Naive thymus-derived CD4-positive, alpha-beta T cell (primary cell): ENCODE measurements at regions not wholly inside any gene's neighbourhood (a gene's known extent, or its start where the extent isn't known, plus 50 kb on each side); places are given as distances from the start of the nearest gene placed in this dataset.

Source experiments
- ATAC-seq: fragments of 150-1000 bp; cut with Tn5 transposase; 2 replicates; pipeline ENCODE4 v1.10.0; 2021; ENCODE audit warnings: mild to moderate bottlenecking, moderate library complexity
- CTCF ChIA-PET: fragments of 350-600 bp; sonication (Branson Sonifier 250); formaldehyde crosslinking; loops from one replicate; lab custom pipeline; 2021; ENCODE audit warnings: antibody characterized with exemption; lab: Charles Lee
- POLR2A ChIA-PET: fragments of 350-600 bp; sonication (Branson Sonifier 250); formaldehyde crosslinking; loops from one replicate; lab custom pipeline; 2021; ENCODE audit warnings: antibody characterized with exemption, inconsistent platforms; lab: Charles Lee
- DNase-seq, 9 donors: peaks; one replicate each; pipeline versions ENCODE4 v3.0.0 to v3.0.0-alpha.2; 2020 to 2022; ENCODE audit warnings: mixed read lengths in 1 of 9
- H3K27ac ChIP-seq: one replicate; pipeline ENCODE4 v1.7.0; 2013; ENCODE audit warnings: mild to moderate bottlenecking, low read depth, low read length, moderate library complexity
- H3K27me3 ChIP-seq, 2 donors: one replicate each; pipeline ENCODE4 v1.7.0; 2013; ENCODE audit warnings: low read length in 2 of 2, mild to moderate bottlenecking in 2 of 2, moderate library complexity in 2 of 2; ENCODE audit not compliant: control insufficient read depth in 2 of 2, insufficient read depth in 2 of 2
- H3K36me3 ChIP-seq, 3 experiments: 1 replicate in 2 of 3; 2 replicates in 1 of 3; pipeline ENCODE4 v1.7.0; 2013; ENCODE audit warnings: low read length in 3 of 3, mild to moderate bottlenecking in 3 of 3, moderate library complexity in 1 of 3; ENCODE audit not compliant: insufficient read depth in 3 of 3, control insufficient read depth in 2 of 3
- H3K4me1 ChIP-seq, 2 donors: one replicate each; pipeline ENCODE4 v1.7.0; 2013; ENCODE audit warnings: low read length in 2 of 2, mild to moderate bottlenecking in 2 of 2, moderate library complexity in 1 of 2; ENCODE audit not compliant: control insufficient read depth in 2 of 2, insufficient read depth in 2 of 2
- H3K4me3 ChIP-seq: 2 replicates; pipeline ENCODE4 v1.7.0; 2013; ENCODE audit warnings: mild to moderate bottlenecking, low read length
- H3K9me3 ChIP-seq, 3 experiments: 1 replicate in 2 of 3; 2 replicates in 1 of 3; pipeline ENCODE4 v1.7.0; 2013; ENCODE audit warnings: low read length in 3 of 3; ENCODE audit not compliant: control insufficient read depth in 2 of 3
- H3K27ac Mint-ChIP-seq, 9 donors: one replicate each; pipeline ENCODE4 v1.8.0; 2020 to 2022; ENCODE audit warnings: mixed read lengths in 9 of 9, mild to moderate bottlenecking in 8 of 9, moderate library complexity in 5 of 9, inconsistent platforms in 2 of 9
- H3K27me3 Mint-ChIP-seq, 5 donors: one replicate each; pipeline ENCODE4 v1.8.0; 2021 to 2022; ENCODE audit warnings: mixed read lengths in 5 of 5, mild to moderate bottlenecking in 1 of 5
- H3K36me3 Mint-ChIP-seq, 5 donors: one replicate each; pipeline ENCODE4 v1.8.0; 2020 to 2022; ENCODE audit warnings: mixed read lengths in 5 of 5, mild to moderate bottlenecking in 3 of 5, inconsistent platforms in 1 of 5
- H3K4me1 Mint-ChIP-seq, 7 donors: one replicate each; pipeline ENCODE4 v1.8.0; 2020 to 2022; ENCODE audit warnings: mixed read lengths in 7 of 7, mild to moderate bottlenecking in 3 of 7, inconsistent platforms in 1 of 7
- H3K4me3 Mint-ChIP-seq, 10 donors: one replicate each; pipeline ENCODE4 v1.8.0; 2020 to 2022; ENCODE audit warnings: mild to moderate bottlenecking in 10 of 10, mixed read lengths in 10 of 10, moderate library complexity in 6 of 10, inconsistent platforms in 2 of 10
- H3K9me3 Mint-ChIP-seq, 11 donors: one replicate each; pipeline ENCODE4 v1.8.0; 2020 to 2022; ENCODE audit warnings: mixed read lengths in 11 of 11, mild to moderate bottlenecking in 4 of 11, inconsistent platforms in 1 of 11, moderate library complexity in 1 of 11
- intact Hi-C, 2 donors: fragments of 100-400 bp; cut with micrococcal nuclease; formaldehyde crosslinking; loops; one replicate each; pipeline ENCODE4 v1.15.1; 2023

DNA sequence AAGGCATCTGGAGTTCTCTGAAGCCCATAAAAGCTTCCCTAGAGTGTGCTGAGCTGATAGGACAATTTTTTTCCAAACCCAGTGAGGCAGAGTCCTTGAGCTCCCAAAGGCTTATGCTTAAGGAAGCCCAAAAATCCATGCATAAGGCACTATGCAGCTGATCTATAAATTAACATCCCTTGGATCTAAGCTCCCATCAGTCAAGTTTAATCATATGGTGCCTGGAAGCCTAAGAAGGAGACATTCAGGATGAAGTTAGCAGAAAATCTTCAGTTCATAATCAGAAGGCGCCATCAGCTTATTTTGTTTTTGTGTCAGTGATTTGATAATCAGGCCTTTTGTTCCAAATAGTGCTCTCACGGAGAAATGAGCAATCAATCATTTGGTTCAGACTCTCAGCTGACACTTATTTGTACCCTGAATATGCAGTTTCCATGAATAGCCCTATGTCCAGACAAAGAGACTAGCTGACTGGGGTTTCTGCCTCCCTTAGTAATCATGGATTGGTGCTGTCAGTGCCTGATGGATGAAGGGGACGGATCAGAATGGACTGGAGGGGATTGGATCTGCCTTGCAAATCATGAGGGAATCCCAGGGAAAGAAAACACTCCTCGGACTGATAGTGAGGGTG is 464.8 kb upstream of the RGPD4 start:
- DNase-seq (no peak), ATAC-seq (no peak)
- ChIA-PET CTCF (no interaction called here), POLR2A (no interaction called here)
- intact Hi-C loops = no loop called here
- no peaks in the 10 kb centered on the region for H3K4me1 Mint-ChIP-seq
- H3K4me3 ChIP-seq = no peak overlapping the region
- no peaks in the 10 kb centered on the region for H3K36me3 ChIP-seq
- H3K36me3 Mint-ChIP-seq = no peaks in the 10 kb centered on the region
- H3K9me3 ChIP-seq = no peaks in the 10 kb centered on the region
- H3K27me3 Mint-ChIP-seq = no peaks in the 10 kb centered on the region
- no peak overlapping the region for H3K4me3 Mint-ChIP-seq
- H3K27ac ChIP-seq = no peak overlapping the region
- H3K4me1 ChIP-seq = no peaks in the 10 kb centered on the region
- no peaks in the 10 kb centered on the region for H3K27me3 ChIP-seq
- no peak overlapping the region for H3K27ac Mint-ChIP-seq
- H3K9me3 Mint-ChIP-seq = peaks cover 0 to 18% (median 4%) of the 10 kb centered on the region in 11 donors

DNA sequence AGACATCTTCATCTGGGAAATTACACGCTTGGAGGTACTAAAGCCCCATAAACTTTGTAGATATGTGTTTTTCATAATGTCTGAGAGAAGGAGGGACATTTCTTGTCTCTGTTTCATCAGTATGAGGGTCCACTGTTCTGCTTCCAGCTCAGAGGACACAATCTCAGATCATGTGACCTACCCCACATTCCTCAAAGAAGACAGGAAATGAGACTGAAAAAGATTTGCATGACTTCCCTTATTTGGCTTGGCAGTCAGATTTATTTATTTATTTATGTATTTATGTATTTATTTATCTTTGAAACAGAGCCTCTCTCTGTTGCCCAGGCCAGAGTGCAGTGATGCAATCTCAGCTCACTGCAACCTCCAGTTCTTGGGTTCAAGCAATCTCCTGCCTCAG is 463.7 kb upstream of the RGPD4 start:
- no peak for DNase-seq
- Mint-ChIP-seq H3K27ac (no peak overlapping the region), H3K36me3 (no peaks in the 10 kb centered on the region), H3K4me3 (no peak overlapping the region), H3K4me1 (no peaks in the 10 kb centered on the region), H3K9me3 (peaks cover 0 to 18% (median 4%) of the 10 kb centered on the region in 11 donors), H3K27me3 (no peaks in the 10 kb centered on the region)
- Histone ChIP-seq H3K27ac (no peak overlapping the region), H3K27me3 (no peaks in the 10 kb centered on the region), H3K9me3 (no peaks in the 10 kb centered on the region), H3K4me3 (no peak overlapping the region), H3K4me1 (no peaks in the 10 kb centered on the region), H3K36me3 (no peaks in the 10 kb centered on the region)
- ATAC-seq = no peak
- ChIA-PET POLR2A (no interaction called here), CTCF (no interaction called here)
- intact Hi-C loops = no loop called here

DNA sequence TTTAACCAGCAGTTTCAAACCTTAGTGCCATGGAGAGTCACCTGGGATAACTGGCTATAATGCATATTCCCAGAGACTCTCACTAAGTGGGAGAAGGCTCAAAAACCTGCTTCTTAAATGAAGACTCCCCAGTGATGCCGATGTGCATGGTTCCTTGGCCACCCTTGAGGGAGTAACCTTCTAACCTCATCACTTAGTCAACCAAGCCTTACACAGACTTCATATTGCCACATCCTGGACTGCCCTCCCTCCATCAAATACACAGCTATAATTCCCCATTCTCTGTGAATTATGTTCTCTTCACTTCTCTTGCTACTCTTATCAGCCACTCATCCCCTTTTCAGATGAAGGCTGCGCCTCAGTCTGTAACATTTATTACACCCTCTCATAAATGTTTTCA is 462.9 kb upstream of the RGPD4 start:
- ChIA-PET POLR2A (no interaction called here), CTCF (no interaction called here)
- intact Hi-C loops = no loop called here
- ATAC-seq (no peak), DNase-seq (no peak)
- Histone ChIP-seq H3K27me3 (no peaks in the 10 kb centered on the region), H3K4me3 (no peak overlapping the region), H3K9me3 (no peaks in the 10 kb centered on the region), H3K36me3 (no peaks in the 10 kb centered on the region), H3K27ac (no peak overlapping the region), H3K4me1 (no peaks in the 10 kb centered on the region)
- H3K9me3 Mint-ChIP-seq = peaks cover 0 to 14% (median 4%) of the 10 kb centered on the region in 11 donors
- no peak overlapping the region for H3K27ac Mint-ChIP-seq
- no peaks in the 10 kb centered on the region for H3K4me1 Mint-ChIP-seq
- no peaks in the 10 kb centered on the region for H3K36me3 Mint-ChIP-seq
- H3K4me3 Mint-ChIP-seq = no peak overlapping the region
- H3K27me3 Mint-ChIP-seq = no peaks in the 10 kb centered on the region

- Mint-ChIP-seq H3K4me3 (no peak overlapping the region), H3K36me3 (no peaks in the 10 kb centered on the region), H3K4me1 (no peaks in the 10 kb centered on the region), H3K9me3 (peaks cover 0 to 16% (median 4%) of the 10 kb centered on the region in 11 donors), H3K27ac (no peak overlapping the region), H3K27me3 (no peaks in the 10 kb centered on the region)
- CTCF ChIA-PET = no interaction called here
- DNase-seq (no peak), ATAC-seq (peak; percentile 18)
- no peak overlapping the region for H3K4me3 ChIP-seq
- no peak overlapping the region for H3K27ac ChIP-seq
- no peaks in the 10 kb centered on the region for H3K27me3 ChIP-seq
- no peaks in the 10 kb centered on the region for H3K9me3 ChIP-seq
- no peaks in the 10 kb centered on the region for H3K36me3 ChIP-seq
- POLR2A ChIA-PET = no interaction called here
- H3K4me1 ChIP-seq = no peaks in the 10 kb centered on the region
- intact Hi-C loops = no loop called here
These were observed 462.2 kb upstream of the RGPD4 start for GRCh38 chr2:107364361-107364950.

GRCh38 chr2:107374249-107374648 is 452.4 kb upstream of the RGPD4 start:
- Mint-ChIP-seq H3K4me3 (no peak overlapping the region), H3K27me3 (no peaks in the 10 kb centered on the region), H3K4me1 (no peaks in the 10 kb centered on the region), H3K9me3 (peaks cover 0 to 20% (median 7%) of the 10 kb centered on the region in 11 donors), H3K36me3 (no peaks in the 10 kb centered on the region), H3K27ac (no peak overlapping the region)
- intact Hi-C loops = no loop called here
- no peaks in the 10 kb centered on the region for H3K36me3 ChIP-seq
- DNase-seq (no peak), ATAC-seq (no peak)
- H3K4me1 ChIP-seq = no peaks in the 10 kb centered on the region
- ChIA-PET CTCF (no interaction called here), POLR2A (no interaction called here)
- no peaks in the 10 kb centered on the region for H3K9me3 ChIP-seq
- no peak overlapping the region for H3K4me3 ChIP-seq
- H3K27ac ChIP-seq = no peak overlapping the region
- H3K27me3 ChIP-seq = no peaks in the 10 kb centered on the region

DNA sequence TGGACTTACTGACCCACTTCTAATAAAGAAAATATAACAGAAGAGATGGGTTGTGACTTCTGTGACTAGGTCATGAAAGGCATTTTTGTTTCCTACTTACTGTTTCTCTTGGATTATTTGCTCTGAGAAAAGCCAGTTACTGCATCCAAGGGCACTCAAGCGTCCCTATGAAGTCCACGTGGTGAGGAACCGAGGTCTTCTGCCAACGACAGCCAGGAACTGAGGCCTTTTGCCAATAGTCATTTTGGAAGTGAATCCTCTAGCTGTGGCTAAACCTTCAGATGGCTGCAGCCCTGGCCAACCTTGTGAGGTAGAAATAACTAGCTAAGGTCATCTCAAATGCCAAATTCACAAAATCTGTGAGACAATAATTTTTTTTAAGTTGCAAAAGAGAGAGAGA is 449.8 kb upstream of the RGPD4 start:
- Mint-ChIP-seq H3K4me1 (no peaks in the 10 kb centered on the region), H3K36me3 (no peaks in the 10 kb centered on the region), H3K27me3 (no peaks in the 10 kb centered on the region), H3K4me3 (no peak overlapping the region), H3K9me3 (peaks cover 0 to 13% (median 2%) of the 10 kb centered on the region in 11 donors), H3K27ac (no peak overlapping the region)
- ChIA-PET CTCF (no interaction called here), POLR2A (no interaction called here)
- Histone ChIP-seq H3K9me3 (no peaks in the 10 kb centered on the region), H3K4me3 (no peak overlapping the region), H3K4me1 (no peaks in the 10 kb centered on the region), H3K27ac (no peak overlapping the region), H3K36me3 (no peaks in the 10 kb centered on the region), H3K27me3 (no peaks in the 10 kb centered on the region)
- DNase-seq (no peak), ATAC-seq (no peak)
- intact Hi-C loops = no loop called here

DNA sequence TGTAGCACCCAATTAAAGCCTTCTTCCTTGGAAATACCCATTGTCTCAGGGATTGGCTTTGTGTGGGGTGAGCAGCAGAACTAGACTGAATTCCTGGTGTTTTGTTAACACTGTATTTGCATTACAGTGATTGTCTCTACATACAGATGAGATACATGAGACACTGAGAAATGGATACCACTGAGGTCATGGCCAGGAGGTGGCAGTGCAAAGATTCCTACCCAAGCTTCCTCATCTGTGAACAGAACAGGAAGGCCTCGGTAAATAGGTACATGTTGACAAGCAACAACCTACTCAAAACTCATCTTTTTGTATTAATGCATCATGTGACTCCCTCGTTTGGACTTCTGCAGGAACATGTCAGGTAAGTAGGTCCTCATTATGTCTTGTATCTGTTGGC is 445.8 kb upstream of the RGPD4 start:
- no peak overlapping the region for H3K27ac Mint-ChIP-seq
- POLR2A ChIA-PET = no interaction called here
- H3K36me3 Mint-ChIP-seq = no peaks in the 10 kb centered on the region
- Histone ChIP-seq H3K27ac (no peak overlapping the region), H3K4me3 (no peak overlapping the region), H3K4me1 (no peaks in the 10 kb centered on the region), H3K9me3 (no peaks in the 10 kb centered on the region), H3K27me3 (no peaks in the 10 kb centered on the region), H3K36me3 (no peaks in the 10 kb centered on the region)
- no peak overlapping the region for H3K4me3 Mint-ChIP-seq
- H3K27me3 Mint-ChIP-seq = no peaks in the 10 kb centered on the region
- H3K9me3 Mint-ChIP-seq = peaks cover 0 to 11% (median 0%) of the 10 kb centered on the region in 11 donors
- intact Hi-C loops = no loop called here
- H3K4me1 Mint-ChIP-seq = no peaks in the 10 kb centered on the region
- CTCF ChIA-PET = no interaction called here
- ATAC-seq (no peak), DNase-seq (no peak)
